GM23338 (cell line): ENCODE measurements at regions not wholly inside any gene's neighbourhood (a gene's known extent, or its start where the extent isn't known, plus 50 kb on each side); places are given as distances from the start of the nearest gene placed in this dataset.

Source experiments
- CREB1 ChIP-seq: fragments of 250-450 bp; sonication (Bioruptor Pico); IDR thresholded peaks from 2 replicates; pipeline ENCODE4 v1.5.0; 2020; ENCODE audit warnings: low read depth, mild to moderate bottlenecking, moderate library complexity
- CTCF ChIP-seq, 2 experiments: fragments of 200-600 bp in 1 of 2; sonication (generic) in 1 of 2; conservative IDR thresholded peaks; 2 replicates each; pipeline versions ENCODE4 v1.5.1 to v1.6.1; 2016 to 2017; ENCODE audit warnings: antibody characterized with exemption in 2 of 2, low read depth in 2 of 2, mild to moderate bottlenecking in 2 of 2, moderate library complexity in 1 of 2
- EZH2 ChIP-seq: fragments of 200-600 bp; sonication (generic); IDR thresholded peaks from one replicate; pipeline ENCODE4 v1.8.0; 2017; ENCODE audit warnings: antibody characterized with exemption, mild to moderate bottlenecking, low read depth; ENCODE audit not compliant: unreplicated experiment
- JUNB ChIP-seq: IDR thresholded peaks from one replicate; pipeline ENCODE4 v1.6.1; 2016; ENCODE audit warnings: antibody characterized with exemption; ENCODE audit not compliant: unreplicated experiment
- NANOG ChIP-seq: IDR thresholded peaks from 2 replicates; pipeline ENCODE4 v1.6.1; 2016; ENCODE audit warnings: antibody characterized with exemption, borderline replicate concordance
- POLR2AphosphoS5 ChIP-seq: IDR thresholded peaks from 2 replicates; pipeline ENCODE4 v1.6.1; 2016; ENCODE audit warnings: antibody characterized with exemption, low read depth
- REST ChIP-seq: IDR thresholded peaks from one replicate; pipeline ENCODE4 v1.6.1; 2018; ENCODE audit warnings: antibody characterized with exemption; ENCODE audit not compliant: unreplicated experiment

GRCh38 chr14:29144621-29145020 lies 378.0 kb downstream of the FOXG1 start:
- TF ChIP-seq CTCF (conservative IDR thresholded peaks at IDR 0.05; ENCODE audit: low read depth in 2 of 2) = no peak
- no peak for TF ChIP-seq REST
- no peak for TF ChIP-seq JUNB
- no peak for TF ChIP-seq EZH2
- no peak for TF ChIP-seq CREB1 (CRISPR knock-in tag)
- no peak for TF ChIP-seq NANOG
- no peak for TF ChIP-seq POLR2AphosphoS5
